ENCODE measurements at regions not wholly inside any gene's neighbourhood (a gene's known extent, or its start where the extent isn't known, plus 50 kb on each side); places are given as distances from the start of the nearest gene placed in this dataset.

- H3K36me3 ChIP-seq (ENCODE audit: control insufficient read depth, insufficient read depth, low read length): no peaks in the 10 kb centered on the region
- no peak overlapping the region for H3K4me3 ChIP-seq
- H3K4me1 ChIP-seq (replicated peaks in 1 of 2; ENCODE audit: control insufficient read depth in 2 of 2, insufficient read depth in 2 of 2, low read length in 2 of 2): no peaks in the 10 kb centered on the region
- no peak overlapping the region for H3K9ac ChIP-seq (ENCODE audit: insufficient read depth in 1 of 2, low read depth in 2 of 2, low read length in 2 of 2)
- 0% methylated on average over 1 of the region's 1 CpG for WGBS (ENCODE audit: insufficient coverage, low coverage, missing lambda C conversion rate)
- BruUV-seq (replicated peaks): no TSS peak
- in situ Hi-C loops (cut with MboI) (no loop called here), intact Hi-C loops (cut with micrococcal nuclease) (no loop called here)
- H2AFZ ChIP-seq (ENCODE audit: low read depth, low read length): no peak overlapping the region
- no peaks in the 10 kb centered on the region; a peak in 1 of 5 replicates for H3K27me3 ChIP-seq (ENCODE audit: control insufficient read depth in 2 of 2, insufficient read depth in 2 of 2, low read length in 2 of 2)
- no peaks in the 10 kb centered on the region for H3K9me3 ChIP-seq (replicated peaks; ENCODE audit: control insufficient read depth, insufficient read depth, low read depth, low read length)
- no peak overlapping the region for H3K4me2 ChIP-seq (ENCODE audit: insufficient read depth, low read length)
- no peaks in the 10 kb centered on the region for H3K9me1 ChIP-seq (ENCODE audit: control insufficient read depth, insufficient read depth, low read length)
- no peaks in the 10 kb centered on the region for H3K79me2 ChIP-seq (ENCODE audit: control insufficient read depth, insufficient read depth, low read length)
- no peaks in the 10 kb centered on the region for H4K20me1 ChIP-seq (replicated peaks; ENCODE audit: control insufficient read depth, insufficient read depth, low read length)
- H3K27ac ChIP-seq (ENCODE audit: extremely low read depth, low read depth, low read length): no peak overlapping the region
- ATAC-seq (no peak), DNase-seq (ENCODE audit: extremely low read depth in 1 of 4, low spot score in 3 of 4) (no peak), FAIRE-seq (no peak)
- TF ChIP-seq POLR3G (IDR thresholded peaks at IDR 0.05; ENCODE audit: extremely low read depth, insufficient read length, insufficient replicate concordance) (no peak), ZNF76 (CRISPR knock-in tag; IDR thresholded peaks at IDR 0.05; ENCODE audit: borderline replicate concordance) (no peak), RBM15 (IDR thresholded peaks at IDR 0.05; ENCODE audit: insufficient read depth, low read length) (no peak)
- ChIA-PET POLR2A (no interaction called here), CTCF (ENCODE audit: low intra/inter-chr PET ratio) (no interaction called here)
These were observed 444.7 kb downstream of the HS3ST3B1 start for GRCh38 chr17:14745541-14745940.

GRCh38 chr17:14744761-14745473 lies 444.0 kb downstream of the HS3ST3B1 start:
- H3K4me2 ChIP-seq (ENCODE audit: insufficient read depth, low read length): no peak overlapping the region
- H3K9ac ChIP-seq (ENCODE audit: insufficient read depth in 1 of 2, low read depth in 2 of 2, low read length in 2 of 2): no peak overlapping the region
- 3% methylated on average over 4 of the region's 4 CpGs for WGBS (ENCODE audit: insufficient coverage, low coverage, missing lambda C conversion rate)
- no TSS peak for BruUV-seq (replicated peaks)
- no peak for DNase-seq (ENCODE audit: extremely low read depth in 1 of 4, low spot score in 3 of 4)
- no peaks in the 10 kb centered on the region for H3K9me3 ChIP-seq (replicated peaks; ENCODE audit: control insufficient read depth, insufficient read depth, low read depth, low read length)
- H4K20me1 ChIP-seq (replicated peaks; ENCODE audit: control insufficient read depth, insufficient read depth, low read length): no peaks in the 10 kb centered on the region
- peaks cover 0 to 3% of the 10 kb centered on the region in 2 experiments; a peak in 2 of 5 replicates for H3K27me3 ChIP-seq (ENCODE audit: control insufficient read depth in 2 of 2, insufficient read depth in 2 of 2, low read length in 2 of 2)
- TF ChIP-seq SFPQ (IDR thresholded peaks at IDR 0.05; ENCODE audit: low read depth, low read length): no peak
- TF ChIP-seq SAP30 (IDR thresholded peaks at IDR 0.05; ENCODE audit: borderline replicate concordance, insufficient read depth, low read depth, low read length, poor library complexity, severe bottlenecking): no peak
- no peak for TF ChIP-seq NFE2 (IDR thresholded peaks at IDR 0.05; ENCODE audit: low read depth)
- TF ChIP-seq ZKSCAN1 (IDR thresholded peaks at IDR 0.05; ENCODE audit: low read depth, low read length): no peak
- no peaks in the 10 kb centered on the region for H3K36me3 ChIP-seq (ENCODE audit: control insufficient read depth, insufficient read depth, low read length)
- no peak overlapping the region for H3K27ac ChIP-seq (ENCODE audit: extremely low read depth, low read depth, low read length)
- no peaks in the 10 kb centered on the region for H3K4me1 ChIP-seq (replicated peaks in 1 of 2; ENCODE audit: control insufficient read depth in 2 of 2, insufficient read depth in 2 of 2, low read length in 2 of 2)
- POLR2A ChIA-PET: no interaction called here
- no peak for FAIRE-seq
- no peak overlapping the region for H2AFZ ChIP-seq (ENCODE audit: low read depth, low read length)
- no peak for ATAC-seq
- H3K9me1 ChIP-seq (ENCODE audit: control insufficient read depth, insufficient read depth, low read length): no peaks in the 10 kb centered on the region
- H3K79me2 ChIP-seq (ENCODE audit: control insufficient read depth, insufficient read depth, low read length): no peaks in the 10 kb centered on the region
- in situ Hi-C loops (cut with MboI) (no loop called here), intact Hi-C loops (cut with micrococcal nuclease) (no loop called here)
- H3K4me3 ChIP-seq: no peak overlapping the region
- CTCF ChIA-PET (ENCODE audit: low intra/inter-chr PET ratio): no interaction called here
